HG03280 (cell line): ENCODE measurements at regions not wholly inside any gene's neighbourhood (a gene's known extent, or its start where the extent isn't known, plus 50 kb on each side); places are given as distances from the start of the nearest gene placed in this dataset.
"Not testable (repeated sequence)": the region's sequence is repeated elsewhere in the genome, so short reads cannot be mapped to it uniquely, and the experiment has no call there.

Experiments
- ATAC-seq: cut with Tn5 transposase; IDR thresholded peaks from one replicate; pipeline ENCODE4 v1.9.1; 2021; ENCODE audit warnings: mild to moderate bottlenecking, moderate library complexity; ENCODE audit not compliant: unreplicated experiment

- ATAC-seq, result no peak
Measured at GRCh38 chr13:81246556-81246955, 905.6 kb upstream of the SPRY2 start.

- ATAC-seq, result no peak
Measured at GRCh38 chr13:81244011-81244410, 903.1 kb upstream of the SPRY2 start.

DNA sequence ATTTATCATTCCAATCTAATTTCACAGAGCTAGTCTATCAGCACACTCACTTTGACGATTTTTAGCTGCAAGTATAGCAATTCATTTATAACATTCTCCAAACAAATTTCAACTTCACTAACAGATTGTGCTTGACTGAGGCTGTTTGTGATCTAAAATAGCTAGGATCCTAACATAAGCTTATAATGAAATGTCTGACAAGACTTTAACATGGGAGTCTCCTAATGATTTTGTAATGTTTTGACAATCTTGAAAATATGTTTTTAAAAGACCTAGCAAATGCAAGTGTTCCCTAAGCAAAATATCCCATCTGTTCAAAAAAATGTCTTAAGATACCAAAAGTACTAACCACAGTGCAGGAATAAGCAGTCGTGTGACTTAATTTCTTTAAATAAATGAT lies 889.5 kb upstream of the SPRY2 start:
- no peak for ATAC-seq

DNA sequence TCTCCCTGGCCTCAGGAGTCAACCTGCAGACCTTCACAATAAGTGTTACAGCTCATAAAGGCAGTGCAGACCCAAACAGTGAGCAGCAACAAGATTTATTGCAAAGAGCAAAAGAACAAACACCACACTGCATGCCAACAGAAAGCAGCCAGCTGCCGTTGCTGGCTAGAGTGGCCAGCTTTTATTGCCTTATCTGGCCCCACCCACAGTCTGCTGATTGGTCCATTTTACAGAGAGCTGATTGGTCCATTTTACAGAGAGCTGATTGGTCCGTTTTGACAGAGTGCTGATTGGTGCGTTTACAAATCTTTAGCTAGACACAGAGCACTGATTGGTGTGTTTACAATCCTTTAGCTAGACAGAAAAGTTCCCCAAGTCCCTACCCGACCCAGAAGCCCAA lies 885.9 kb upstream of the SPRY2 start:
- not testable (repeated sequence) for ATAC-seq

- no peak for ATAC-seq
Measured at GRCh38 chr13:81224209-81224833, 883.4 kb upstream of the SPRY2 start.

DNA sequence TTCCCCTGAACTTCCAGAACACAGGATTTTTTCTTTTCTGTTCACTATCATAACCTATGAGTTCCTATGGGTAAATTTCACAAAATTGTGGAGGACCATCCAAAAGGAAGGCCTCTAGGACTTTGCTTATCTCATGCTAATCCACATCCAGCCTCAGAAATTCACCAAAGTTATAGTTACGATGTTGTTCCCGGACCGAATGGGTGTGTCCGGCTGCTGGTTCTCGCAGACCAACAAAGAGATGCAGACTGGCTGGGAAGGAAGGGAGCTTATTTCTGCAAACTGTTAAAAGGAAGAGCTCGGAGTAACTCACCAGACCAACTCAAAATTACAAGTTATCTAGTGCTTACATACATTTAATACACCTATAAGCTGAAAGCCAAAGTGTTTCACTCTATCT lies 882.9 kb upstream of the SPRY2 start:
- ATAC-seq, result no peak

DNA sequence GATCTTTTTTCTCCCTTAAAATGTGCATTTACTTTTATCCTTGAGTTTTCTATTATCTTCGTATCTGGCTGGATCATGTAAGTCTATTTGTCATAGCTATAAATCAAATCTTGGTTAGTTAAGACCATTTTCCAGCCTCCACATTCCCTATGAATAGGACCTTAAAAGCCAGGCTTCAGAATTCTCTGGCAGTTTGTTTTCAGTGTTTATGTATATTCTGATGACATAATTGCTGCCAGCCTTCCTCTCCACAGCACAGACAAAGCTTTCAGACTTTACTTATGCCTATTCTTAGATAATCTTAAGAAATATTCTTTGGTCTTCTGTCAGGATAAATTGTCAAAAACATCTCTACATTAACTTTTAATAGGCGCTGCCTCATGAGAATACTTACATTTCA lies 870.8 kb upstream of the SPRY2 start:
- no peak for ATAC-seq

DNA sequence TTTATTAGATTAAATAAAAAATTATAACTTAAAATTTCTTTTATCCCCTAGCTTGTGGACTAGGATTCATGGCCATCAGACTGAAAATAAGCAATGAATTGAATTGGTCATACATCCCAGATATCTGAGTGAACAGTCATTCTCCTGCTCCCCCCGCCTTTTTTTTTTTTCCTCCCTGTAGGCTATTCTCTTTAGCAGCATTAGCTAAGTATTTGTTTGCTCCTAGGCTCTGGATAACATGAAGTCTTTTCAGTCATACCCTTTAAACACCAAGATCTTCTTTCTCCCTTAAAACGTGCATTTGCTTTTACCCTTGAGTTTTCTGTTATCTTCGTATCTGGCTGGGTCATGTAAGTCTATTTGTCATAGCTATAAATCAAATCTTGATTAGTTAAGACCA lies 866.7 kb upstream of the SPRY2 start:
- no peak for ATAC-seq

DNA sequence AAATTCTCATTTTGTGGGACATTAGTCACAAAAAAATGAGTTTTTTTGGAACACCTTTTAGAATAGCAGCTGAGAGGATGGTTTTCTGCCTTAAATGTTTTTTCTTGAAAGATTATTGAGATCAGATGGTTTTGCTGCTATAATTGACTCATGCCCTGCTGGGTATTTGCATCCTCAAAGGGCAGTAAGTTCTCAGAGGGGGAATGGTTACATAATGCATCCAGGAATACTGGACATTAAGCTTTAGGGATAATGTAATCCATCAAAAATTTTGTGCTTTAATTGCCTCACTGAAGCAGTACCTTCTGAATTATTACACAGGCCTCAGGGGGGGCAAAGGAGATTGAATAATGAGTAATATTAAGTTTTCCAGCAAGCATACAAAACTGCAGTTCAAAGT lies 866.3 kb upstream of the SPRY2 start:
- ATAC-seq, result no peak

DNA sequence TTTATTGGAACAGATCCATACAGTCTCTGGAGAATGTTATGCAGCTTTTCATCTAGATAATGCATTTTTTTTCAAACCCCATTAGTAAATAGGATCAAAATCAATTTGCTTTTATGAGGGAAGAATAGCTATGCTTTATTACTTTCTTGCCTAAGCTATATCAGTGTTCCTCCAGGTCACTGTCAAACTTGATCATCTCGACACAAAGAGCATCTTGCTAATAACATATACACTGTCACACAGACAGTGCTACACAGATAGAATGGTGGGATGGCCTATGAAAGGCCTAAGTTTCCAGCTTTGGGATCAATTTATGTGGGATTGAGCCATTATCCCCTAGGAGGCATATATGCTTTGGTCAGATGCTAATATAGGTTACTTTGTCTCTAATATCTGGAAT lies 862.9 kb upstream of the SPRY2 start:
- ATAC-seq, result no peak

DNA sequence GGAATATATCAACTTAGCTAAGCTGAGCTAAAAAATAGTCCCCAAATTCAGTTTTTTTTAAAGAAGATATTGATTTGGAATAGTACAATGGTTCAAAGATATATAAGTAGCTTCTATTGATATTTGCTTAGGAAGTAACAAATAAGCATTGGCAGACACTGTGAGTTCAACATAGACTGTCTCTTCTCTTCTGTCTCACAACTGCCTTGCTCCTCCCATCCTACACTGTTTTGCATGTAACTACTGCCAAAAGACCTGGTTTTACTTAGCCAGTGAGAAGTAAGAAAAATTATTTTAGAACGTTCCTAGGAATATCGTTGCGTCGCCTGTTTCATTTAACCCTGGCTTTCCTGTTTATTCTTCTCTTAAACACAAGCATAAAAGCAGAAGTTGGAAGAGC lies 859.0 kb upstream of the SPRY2 start:
- ATAC-seq, result no peak

DNA sequence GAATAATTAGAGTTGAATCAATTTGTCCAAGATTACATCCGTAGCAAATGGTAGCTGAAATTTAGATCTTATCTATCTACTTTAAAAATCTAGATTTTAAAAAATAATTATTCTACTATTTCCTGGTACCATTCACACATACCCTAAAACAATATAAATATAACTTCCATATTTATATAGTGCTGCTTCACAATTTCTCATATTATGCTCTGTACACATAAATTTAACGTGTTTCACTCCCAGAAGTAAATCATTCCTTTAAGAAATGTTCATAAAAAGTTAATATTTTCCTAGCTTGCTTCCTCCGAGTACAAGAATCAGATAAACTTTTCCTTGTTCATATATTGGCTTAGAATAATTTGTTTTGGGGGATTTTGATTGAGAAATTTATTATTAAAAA lies 857.0 kb upstream of the SPRY2 start:
- ATAC-seq, result no peak

DNA sequence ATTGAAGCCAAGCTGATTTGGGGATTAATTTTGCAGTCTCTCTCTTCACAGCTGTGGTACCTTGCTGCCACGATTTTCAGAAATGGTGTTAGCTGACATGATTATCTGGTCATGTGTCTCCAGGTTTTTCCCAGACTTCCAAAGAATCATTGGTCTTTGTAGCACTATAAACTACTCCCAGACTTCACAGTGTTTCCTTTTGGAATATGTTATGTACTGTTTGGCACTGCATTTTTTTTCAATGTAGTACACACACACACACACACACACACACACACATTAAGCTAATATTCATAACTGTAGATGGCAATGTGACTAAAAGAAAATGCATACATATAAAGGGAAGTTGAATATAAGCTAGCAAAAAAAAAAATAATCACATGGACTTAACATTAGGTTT lies 856.6 kb upstream of the SPRY2 start:
- no peak for ATAC-seq

- no peak for ATAC-seq
Measured at GRCh38 chr13:81194362-81194761, 853.4 kb upstream of the SPRY2 start.

- ATAC-seq, result no peak
Measured at GRCh38 chr13:81184556-81185265, 843.8 kb upstream of the SPRY2 start.

DNA sequence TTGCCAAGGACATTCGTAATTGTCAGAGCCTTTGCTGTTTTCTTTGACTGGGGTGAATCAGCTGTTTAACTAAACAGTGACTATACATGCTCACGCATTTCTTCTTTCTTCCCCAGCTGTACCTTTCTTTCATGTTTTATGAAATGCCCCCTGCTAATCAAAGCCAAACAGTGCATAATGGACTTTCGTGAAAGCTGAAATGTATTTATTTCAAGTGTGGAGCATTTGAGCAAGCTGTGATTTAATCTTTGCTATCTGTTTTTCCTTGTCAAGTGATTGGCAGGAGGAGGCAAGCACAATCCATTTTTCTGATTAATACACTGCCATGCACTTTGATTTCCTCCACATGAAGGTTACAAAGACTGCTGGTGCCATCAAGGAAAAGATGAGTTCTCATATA lies 831.7 kb upstream of the SPRY2 start:
- no peak for ATAC-seq

DNA sequence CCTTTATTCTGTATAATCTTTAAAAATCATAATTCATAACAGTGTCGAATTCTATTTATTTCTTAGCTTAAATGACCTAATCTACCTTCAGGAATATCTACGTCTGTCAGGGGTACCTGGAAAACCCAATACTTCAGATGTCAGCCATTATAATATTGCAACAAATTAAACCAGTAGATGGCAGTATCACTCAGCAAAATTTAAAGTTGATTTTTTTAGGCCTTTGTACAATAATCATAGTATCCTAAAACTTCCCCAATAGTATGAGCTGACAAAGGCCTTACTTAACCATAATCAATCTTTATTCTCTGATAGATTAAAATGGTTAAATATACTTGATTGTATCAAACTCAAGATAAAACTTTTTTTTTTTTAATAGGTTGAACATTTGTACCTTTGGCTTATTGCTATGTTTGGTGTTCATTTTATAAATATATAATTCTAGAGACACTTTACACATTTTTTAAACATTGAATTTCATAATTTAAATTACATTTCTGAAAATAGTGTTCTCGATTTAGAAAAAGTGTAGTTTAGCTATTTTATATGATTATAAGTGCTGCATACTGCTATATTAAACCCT lies 830.2 kb upstream of the SPRY2 start:
- ATAC-seq, result peak; percentile 59

DNA sequence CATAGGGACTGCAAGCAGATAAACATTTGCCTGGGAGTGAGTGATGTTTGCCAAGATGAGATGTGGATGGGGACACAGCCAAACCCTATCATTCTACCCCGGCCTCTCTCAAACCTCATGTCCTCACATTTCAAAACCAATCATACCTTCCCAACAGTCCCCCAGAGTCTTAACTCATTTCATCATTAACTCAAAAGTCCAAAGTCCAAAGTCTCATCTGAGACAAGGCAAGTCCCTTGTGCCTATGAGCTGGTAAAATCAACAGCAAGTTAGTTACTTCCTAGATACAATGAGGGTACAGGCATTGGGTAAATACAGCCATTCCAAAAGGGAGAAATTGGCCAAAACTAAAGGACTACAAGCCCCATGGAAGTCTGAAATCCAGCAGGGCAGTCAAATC lies 822.9 kb upstream of the SPRY2 start:
- not testable (repeated sequence) for ATAC-seq

- ATAC-seq, result no peak
Measured at GRCh38 chr13:81153478-81153877, 812.6 kb upstream of the SPRY2 start.

DNA sequence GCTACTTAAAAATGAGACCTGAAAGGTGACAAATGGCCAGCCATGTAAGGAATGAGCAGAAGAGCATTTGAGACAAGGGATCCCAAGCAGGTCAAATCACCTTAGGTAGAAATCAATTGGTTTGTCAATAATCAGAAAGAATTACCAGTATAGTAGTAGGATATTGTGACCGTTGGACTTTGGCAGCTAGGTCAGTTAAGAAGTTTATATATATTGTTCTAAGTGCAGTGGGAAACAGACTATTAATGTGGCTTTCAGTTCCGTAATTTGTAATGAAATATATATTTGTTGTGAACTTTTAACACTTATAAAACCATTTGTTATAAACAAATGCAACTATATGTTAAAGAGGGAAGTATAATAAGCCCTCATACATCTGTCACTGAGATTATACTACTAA lies 807.9 kb upstream of the SPRY2 start:
- no peak for ATAC-seq

- not testable (repeated sequence) for ATAC-seq
Measured at GRCh38 chr13:81146576-81146975, 805.6 kb upstream of the SPRY2 start.

DNA sequence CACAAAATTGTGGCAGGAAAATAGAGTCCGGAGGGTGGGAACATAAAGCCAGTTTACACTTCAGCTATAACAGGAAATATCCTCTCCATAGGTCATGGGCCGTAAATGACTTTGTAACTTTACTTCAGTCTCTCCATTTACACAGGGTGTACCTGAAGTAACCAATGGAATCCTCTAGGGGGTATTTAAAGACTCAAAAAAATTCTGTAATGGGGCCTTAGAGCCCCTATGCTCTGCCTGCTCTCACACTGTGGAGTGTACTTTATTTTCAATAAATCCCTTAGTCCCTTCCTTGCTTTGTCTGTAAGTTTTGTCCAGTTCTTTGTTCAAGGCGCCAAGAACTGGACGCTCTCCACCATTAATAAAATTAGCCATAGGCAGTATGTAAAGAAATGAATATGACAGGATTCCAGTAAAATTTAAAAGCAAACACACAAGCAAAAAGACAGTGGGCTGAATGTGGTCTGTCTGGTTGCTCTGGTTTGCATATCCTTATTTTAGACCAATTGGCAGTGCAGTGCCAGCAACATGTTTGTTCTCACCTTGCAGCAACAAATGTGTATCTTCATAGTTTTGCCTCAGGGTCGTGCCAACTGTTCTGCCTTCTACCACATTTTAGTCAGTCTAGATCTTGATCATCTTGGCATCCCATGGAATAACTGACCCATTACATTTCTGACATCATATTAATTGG lies 801.5 kb upstream of the SPRY2 start:
- no peak for ATAC-seq
